ENCODE measurements at regions not wholly inside any gene's neighbourhood (a gene's known extent, or its start where the extent isn't known, plus 50 kb on each side); places are given as distances from the start of the nearest gene placed in this dataset.
"Not testable (repeated sequence)": the region's sequence is repeated elsewhere in the genome, so short reads cannot be mapped to it uniquely, and the experiment has no call there.

DNA sequence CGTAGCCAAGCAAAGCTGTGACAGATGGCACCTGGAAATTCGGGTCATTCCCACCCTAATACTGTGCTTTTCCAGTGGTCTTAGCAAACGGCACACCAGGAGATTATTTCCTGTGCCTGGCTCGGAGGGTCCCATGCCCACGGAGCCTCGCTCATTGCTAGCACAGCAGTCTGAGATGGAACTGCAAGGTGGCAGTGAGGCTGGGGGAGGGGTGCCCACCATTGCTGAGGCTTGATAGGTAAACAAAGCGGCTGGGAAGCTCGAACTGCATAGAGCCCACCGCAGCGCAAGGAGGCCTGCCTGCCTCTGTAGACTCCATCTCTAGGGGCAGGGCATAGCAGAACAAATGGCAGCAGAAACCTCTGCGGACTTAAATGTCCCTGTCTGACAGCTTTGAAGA is 942.8 kb downstream of the METTL15 start:
- not testable (repeated sequence) for DNase-seq (ENCODE audit: low spot score)

DNA sequence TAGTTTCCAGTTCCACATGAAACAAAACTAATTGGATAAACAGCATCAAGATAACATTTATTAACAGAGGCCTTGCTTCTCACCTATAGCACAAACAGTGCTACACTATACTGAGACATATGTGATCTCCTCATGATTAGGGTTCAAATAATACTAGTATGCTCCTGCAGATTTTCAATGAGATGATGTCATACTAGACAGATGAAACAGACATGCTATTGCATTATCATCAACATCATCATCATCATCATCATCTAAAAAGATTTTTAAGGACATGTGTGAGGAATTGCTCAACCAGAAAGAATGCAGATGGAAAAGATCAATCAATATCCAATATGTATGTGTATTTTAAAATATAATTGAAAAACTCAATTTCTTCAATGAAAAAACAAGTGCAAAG is 932.3 kb downstream of the METTL15 start:
- no peak for DNase-seq (ENCODE audit: low spot score)

DNA sequence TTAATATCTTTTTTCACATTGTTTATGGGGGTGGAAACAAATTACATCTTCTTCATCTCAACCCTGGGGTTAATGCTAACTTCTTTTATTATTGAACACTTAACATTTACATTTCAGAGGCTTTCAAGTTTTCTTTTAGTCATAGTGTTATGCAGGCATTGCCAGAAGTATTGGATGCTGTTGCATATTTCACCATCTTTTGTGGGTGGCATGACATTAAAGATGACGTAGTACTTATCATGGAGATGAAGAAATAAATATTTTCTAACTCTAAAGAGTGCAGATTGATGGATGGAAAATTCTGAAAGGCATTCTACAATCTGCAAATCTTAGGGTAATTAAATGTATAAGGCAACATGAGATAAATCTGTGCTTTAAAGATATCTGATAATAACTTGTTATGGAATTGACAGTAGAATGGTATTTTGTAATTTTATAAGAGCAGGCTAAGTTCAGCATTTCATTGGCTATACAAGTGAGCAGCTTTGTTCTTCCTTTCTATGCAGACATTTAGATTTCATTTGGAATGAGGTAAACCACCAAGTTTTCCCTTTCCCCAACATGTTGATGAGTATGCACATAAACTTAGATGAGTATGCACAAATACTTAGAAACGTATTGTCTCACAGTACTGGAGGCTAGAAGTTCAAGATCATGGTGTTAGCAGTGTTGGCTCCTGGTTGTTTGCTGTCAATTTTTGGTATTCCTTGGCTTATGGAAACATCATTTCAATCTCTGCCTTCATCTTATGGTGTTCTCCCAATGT is 924.4 kb downstream of the METTL15 start:
- no peak for DNase-seq (ENCODE audit: low spot score)

DNA sequence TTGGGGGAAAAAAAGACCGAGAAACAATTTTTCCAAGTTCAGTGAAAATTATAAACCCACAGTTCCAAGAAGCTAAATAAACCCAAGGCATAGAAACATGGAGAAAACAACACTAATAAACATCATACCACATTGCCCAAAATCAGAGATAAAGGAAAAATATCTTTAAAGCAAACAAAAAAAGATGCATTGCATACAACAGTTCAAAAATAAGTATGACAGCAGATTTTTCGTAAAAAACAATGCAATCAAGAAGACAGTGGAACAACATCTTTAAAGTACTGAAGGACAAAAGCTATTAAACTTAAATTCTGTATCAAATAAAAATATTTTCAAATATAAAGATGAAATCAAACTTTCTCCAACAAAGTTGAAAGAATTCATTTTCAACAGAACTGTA is 921.3 kb downstream of the METTL15 start:
- DNase-seq (ENCODE audit: low spot score) = no peak

DNA sequence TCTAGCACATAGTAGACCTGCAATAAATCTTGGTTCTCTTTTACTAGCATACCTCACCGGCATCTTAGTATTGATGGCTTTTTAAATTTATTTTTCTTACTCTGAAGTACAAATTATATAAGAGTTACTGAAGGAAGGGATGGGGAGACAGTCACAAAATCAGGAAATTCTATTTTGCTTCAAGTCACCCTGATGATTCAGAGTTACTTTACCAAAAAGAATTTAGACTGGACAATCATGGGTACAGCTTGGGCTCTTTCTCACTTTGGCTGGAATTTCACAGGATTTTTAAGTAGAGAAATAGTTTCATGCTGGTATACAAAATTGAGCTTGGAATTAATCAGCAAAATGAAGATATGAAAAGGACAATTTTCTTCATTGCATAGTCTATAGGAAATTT is 919.2 kb downstream of the METTL15 start:
- DNase-seq (ENCODE audit: low spot score) = no peak

DNA sequence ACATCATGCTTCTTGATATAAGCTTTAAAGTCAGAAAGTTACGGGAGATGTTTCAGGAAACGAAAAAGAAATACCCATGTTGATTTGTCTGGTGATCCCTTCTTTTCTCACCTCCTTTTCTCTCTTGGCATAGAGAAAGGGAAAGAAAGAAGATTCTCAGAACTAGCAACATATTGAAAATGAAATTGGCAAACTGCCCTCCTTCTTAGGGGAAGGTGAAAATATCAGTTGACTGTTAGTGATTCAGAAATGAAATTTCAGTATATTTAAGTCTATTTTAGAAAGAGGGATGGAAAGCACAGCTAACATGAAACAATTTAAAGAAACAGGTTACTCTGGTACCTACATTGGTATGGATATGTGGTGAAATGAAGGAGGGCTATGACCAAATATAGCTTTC is 918.1 kb downstream of the METTL15 start:
- DNase-seq (ENCODE audit: low spot score) = no peak

DNA sequence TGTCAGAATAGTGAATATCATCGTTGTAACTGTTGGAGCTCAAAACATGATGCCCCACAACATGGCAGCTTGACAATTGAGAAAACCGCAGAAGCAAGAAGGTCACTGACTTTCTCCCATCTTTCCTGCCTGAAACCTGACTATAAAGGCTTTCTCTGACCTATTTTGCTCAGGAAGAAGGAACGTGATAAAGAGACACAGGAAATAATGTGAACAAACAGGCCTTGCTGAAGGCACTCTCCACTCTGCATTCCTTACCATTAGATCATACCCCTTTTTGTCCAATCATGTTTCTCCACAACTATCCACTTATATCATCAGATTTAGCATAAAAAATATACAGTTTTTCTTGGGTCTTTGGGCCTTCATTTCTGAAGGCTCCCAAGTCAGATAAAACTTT is 916.8 kb downstream of the METTL15 start:
- DNase-seq (ENCODE audit: low spot score) = no peak

DNA sequence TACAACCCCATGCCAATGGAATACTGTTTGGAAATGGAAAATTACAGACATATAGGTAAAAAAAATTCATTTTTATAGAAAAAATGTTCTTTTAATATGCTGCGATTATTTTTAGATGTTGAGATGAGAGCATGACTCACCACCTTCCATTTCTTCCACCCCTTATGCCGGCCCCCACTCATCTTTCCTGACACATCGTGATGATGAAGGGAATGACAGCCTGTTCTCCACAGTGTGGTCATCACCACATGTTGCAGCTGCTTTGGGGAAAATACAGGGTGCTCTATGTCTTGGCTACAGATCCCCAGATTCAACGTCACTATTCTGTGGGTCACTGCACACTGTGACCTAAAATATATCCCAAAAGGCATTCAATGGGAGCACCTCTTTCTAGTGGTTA is 916.2 kb downstream of the METTL15 start:
- DNase-seq (ENCODE audit: low spot score) = no peak

DNA sequence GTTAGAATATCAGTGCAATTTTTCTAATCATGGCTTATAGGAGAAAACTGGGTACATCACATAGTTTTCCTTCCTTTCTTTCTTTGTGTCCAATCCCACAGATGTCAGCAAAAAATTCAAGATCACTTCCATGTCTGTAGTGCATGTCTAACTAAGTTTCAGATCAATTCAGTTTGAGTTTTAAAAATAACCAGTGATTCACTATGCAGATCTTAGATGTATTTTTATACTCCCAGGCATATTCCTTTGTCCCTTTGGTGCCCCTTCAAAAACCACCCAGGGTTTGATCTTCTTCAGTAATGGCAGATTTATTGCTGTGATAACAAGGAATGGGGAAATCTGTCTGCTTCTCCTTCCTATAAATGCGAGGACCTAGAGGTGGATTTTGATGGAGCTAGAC is 915.6 kb downstream of the METTL15 start:
- DNase-seq (ENCODE audit: low spot score) = no peak

DNA sequence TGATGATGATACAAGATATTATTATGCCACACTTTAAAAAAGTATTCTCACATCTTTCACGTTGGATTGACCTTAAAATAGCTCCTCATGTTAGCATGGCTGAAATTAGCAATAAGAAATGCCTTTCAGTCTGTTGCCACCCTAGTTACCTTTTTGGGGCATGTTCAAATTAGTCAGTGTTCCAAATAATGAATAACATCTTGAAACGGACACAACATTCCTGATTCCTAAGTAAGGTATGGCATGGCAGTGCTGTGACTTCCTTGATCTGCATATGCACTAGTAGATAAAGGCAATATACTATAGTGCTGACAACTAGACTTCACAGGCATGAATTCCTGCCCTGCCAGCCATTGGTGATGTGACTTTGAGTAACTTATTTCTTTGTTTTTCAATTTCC is 914.5 kb downstream of the METTL15 start:
- DNase-seq (ENCODE audit: low spot score) = no peak

DNA sequence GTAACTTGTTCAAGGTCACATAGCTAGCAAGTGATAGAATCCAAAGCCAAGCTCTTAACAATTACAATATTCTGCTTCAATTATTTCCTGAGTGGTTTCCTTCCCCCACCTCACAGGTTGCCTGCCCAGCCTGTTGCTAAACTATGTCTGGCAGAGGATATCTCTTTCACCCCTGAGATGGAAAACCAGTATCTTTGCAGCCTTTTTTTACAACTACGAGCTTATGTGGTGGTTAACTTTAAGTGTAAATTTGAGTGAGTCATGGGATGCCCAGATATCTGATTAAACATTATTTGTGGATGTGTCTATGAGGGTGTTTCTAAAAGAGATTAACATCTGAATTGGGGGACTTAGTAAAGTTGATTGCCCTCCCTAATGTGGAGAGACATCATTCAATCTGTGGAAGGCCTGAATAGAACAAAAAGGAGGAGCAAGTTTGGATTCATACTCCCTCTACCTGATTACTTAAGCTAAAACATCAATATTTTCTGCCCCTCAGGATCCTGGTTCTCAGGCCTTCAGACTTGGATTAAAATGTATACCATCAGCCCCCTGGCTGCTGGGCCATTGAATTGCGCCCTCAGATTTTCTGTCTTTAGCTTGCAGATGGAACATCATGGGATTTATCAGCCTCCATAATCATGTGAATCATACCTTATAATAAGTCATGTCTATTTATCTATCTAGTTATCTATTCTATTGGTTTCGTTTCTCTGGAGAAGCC is 911.9 kb downstream of the METTL15 start:
- peak; percentile 15 for DNase-seq (ENCODE audit: low spot score)

DNA sequence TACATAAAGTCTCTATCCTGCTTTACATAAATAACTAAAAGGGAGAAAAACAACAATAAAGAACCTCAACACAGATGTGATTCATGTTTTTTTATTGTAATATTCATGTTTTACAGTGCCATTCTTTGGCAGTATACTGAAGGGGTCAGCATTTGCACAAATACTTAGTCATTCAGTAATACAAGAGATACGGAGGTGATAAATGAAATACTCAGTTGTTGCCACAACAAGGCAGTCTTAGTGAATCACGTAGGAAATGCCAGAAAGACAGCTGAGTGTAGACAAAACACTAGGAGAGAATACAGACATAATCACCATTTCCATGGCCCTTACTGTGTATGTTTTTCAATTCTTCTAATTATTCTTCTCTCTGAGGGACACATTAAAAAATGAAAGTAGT is 910.4 kb downstream of the METTL15 start:
- no peak for DNase-seq (ENCODE audit: low spot score)

DNA sequence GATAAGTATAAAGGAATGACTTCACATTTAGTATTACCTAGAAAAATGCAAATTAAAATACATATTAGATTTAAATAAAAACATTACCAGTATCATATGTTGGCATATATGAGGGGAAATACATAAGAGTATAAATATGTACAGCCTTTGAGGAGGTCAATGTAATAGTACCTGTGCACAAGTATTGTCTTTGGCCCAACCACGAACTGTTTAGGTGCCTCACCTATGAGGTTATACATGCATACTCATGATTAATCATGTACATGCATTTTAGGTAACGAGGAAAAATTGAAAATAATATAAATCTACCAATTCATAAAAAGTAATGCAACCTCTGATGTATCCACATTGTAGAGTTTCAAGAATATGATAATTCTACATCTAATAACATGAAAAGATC is 909.8 kb downstream of the METTL15 start:
- DNase-seq (ENCODE audit: low spot score) = no peak

DNA sequence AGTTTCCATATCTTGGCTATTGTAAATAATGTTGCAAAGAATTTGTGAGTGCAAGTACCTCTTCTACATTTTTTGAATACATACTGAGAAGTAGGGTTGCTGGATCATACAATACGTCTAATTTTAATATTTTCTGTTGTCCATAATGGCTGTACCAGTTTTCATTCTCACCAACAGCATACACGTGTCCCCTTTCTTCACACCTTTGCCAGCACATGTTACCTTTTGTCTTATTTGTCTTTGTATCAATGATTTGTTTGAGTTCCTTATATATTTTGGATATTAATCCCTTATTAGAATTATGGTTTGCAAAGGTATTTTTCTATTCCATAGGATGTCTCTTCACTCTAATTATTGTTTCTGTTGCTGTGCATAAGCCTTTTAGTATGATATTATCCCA is 904.3 kb downstream of the METTL15 start:
- DNase-seq (ENCODE audit: low spot score) = no peak

DNA sequence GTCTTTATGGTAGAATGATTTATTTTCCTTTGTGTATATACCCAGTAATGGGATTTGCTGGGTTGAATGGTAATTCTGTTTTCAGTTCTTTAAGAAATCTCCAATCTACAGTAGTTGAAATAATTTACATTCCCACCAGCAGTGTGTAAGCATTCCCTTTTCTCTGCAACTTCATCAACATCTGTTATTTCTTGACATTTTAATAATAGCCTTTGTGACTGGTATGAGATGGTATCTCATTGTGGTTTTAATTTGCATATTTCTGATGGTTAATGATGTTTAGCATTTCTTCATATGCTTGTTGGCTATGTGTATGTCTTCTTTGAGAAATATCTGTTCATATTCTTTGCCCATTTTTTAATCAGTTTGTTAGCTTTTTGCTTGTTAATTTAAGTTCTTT is 901.2 kb downstream of the METTL15 start:
- DNase-seq (ENCODE audit: low spot score) = no peak

DNA sequence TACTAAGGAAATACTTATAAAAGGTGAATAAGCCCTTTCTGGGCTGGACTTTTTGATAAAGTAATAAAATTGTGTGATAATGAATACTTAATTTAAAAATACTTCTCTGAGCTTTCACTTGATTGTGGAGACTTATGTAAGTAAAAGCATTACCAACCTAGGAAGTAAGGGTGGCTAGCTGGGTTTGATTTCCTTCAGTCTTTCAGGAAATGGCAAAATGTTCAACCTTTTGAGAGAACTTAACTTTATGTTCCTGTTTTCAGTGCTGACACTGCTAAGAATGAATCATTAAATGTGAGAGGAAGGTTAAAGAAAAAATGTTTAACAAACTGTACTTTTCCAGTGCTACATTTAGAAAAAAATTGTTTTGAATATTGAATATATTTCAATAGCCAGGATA is 900.3 kb downstream of the METTL15 start:
- no peak for DNase-seq (ENCODE audit: low spot score)

DNA sequence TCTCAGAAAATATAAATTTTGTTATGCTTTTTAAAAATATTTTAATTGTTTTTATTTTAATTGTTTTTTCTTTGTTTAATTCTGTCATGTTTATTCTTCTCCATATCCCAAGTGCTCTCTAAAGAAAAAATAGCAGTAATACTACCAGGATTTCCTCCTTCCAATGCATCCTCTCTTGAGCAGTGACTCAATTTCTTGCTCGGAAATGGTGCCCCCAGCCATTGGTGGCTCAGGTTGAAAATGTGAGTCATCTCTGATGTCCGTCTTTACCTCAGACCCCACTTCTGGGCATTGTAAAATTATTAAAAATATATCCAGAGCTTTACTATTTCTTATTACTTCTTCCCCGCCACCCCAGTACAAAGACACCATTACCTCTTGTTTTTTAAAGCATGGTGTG is 898.5 kb downstream of the METTL15 start:
- DNase-seq (ENCODE audit: low spot score) = no peak

DNA sequence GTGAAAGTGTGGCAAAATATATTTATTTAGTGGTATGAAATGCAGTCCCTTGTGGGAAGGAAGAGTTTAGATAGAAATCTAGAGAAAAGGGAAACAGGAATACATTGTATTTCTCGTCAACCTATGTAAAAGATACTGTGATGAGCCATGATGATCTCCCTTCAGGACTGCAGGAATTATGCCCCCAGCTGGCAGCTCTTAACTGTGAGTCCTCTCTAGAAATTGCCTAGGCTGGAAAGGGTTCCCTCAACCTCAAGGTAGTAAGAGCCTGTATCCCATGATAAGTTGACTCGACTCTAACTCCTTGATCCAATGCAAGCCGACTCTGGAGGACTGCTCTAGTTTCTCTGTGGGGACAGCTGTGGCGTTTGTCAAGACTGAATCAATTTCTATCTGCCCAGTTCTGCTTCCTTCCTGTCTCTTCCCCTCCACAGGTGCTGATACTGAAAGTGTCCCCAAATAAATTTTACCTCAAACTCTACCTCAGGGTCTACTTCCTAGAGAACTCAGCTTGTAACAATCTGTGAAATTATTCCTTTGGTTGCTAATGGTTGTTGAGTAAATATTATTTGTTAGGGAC is 897.3 kb downstream of the METTL15 start:
- DNase-seq (ENCODE audit: low spot score) = peak; percentile 16

DNA sequence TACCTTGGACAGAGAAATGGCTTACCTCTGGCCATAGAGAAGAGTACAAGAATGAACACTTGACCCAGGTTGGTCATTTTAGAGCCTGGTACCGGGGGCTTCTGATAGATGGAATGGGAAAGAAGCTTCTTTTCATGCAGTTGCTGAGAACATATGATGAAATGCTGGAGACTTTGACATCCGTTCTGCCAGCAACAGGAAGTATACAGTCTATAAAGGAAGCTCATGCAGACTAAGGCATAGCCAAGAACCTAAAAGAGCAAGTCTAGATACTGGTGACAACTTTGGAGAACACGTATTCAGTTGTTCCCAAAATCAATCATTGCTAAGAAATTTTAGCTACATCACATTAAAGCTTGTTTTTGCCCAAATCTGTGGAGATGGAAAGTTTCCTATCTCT is 894.6 kb downstream of the METTL15 start:
- DNase-seq (ENCODE audit: low spot score) = no peak

DNA sequence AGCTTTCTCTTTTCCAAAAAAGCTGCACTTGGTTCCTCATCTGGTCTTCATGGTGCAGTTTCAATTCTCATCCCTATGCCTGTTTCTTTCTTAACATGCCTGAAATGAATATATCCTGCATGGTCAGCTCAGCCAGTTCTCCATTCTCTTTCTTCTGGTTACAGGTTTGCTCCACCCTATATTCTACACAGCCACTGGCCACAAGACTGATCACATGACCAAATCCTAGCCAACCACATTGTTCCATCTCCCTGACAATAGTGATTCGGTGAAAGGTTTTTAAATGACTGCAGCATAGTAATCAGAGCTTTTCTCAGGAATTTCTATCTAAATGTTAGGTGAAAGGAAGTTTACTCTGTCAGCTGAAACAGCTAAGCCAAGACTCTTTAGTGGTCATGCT is 891.4 kb downstream of the METTL15 start:
- DNase-seq (ENCODE audit: low spot score) = no peak

DNA sequence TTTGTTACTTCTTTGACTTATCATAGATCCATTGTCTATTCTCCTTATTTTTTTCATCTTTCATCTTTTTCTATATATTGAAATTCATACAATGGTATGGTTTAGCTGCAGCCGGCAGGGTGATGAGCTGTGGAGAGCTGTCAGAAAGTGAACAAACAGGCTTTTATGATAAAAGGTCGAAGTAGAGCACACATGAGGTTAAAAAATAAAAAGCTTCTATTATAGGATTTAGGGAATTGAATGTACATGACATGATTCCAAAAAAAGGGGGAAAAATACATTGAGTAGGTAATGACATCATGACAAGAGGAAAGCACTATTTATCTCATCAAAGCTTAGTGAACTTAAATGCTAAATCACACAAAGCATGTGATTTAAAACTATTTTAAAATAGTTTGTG is 884.8 kb downstream of the METTL15 start:
- no peak for DNase-seq (ENCODE audit: low spot score)

DNA sequence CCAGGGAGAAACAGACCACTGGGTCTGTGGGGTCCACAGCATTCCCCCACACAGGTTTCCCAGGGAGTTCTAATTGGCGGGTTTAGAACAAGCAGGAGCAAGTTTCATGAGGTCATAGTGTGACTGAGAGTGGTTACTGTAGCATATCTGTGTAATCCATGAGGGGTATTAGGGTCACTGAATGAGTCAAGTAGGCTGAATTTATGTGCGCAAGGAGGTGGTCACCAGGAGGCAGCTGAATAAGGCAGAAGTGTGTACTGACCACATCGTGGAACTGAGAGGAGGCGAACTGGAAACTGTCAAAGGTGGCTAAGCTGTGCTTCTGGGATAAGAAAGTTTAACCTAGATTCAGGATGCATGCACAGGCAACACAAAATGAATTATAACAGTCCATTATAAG is 876.0 kb downstream of the METTL15 start:
- no peak for DNase-seq (ENCODE audit: low spot score)

DNA sequence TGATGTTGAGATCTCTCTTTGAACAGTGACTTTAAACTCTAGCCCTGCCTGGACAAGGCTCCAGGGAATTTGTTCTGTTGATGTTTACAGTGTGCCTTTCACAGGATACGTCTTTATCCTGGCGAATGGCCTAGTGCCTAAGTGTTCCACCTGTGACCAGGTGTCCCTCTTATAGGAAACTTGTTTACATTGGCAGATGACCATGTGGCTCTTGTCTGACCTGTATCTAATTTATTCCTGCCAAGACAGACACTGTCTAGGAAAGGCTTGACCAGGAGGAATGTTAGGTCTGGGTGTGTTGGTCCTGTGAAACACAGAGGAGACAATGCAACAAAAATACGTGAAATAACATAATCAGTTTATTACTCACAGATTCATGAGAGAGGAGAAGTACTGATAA is 875.6 kb downstream of the METTL15 start:
- DNase-seq (ENCODE audit: low spot score) = no peak

DNA sequence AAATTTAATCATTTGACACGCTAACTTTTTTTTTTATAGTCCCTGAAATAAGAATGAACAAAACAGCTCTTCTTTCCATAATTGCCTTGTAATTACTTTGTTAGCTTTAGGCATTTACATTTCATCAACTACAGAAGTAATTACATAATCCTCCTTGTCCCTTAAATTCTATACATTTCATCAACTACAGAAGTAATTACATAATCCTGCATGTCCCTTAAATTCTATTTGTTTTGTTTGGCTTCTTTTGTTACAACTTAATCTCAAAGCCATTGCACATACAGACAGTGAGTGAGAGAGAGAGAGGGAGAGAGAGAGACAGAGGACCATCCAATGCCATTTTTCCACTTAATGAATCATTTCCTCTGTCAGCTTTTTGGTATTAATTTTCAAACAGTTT is 873.2 kb downstream of the METTL15 start:
- DNase-seq (ENCODE audit: low spot score) = no peak
